Mucosa of rectum (tissue), 2 donors: ENCODE measurements at regions not wholly inside any gene's neighbourhood (a gene's known extent, or its start where the extent isn't known, plus 50 kb on each side); places are given as distances from the start of the nearest gene placed in this dataset.
"Not testable (repeated sequence)": the region's sequence is repeated elsewhere in the genome, so short reads cannot be mapped to it uniquely, and the experiment has no call there.

ENCODE experiments used
- H3K27ac ChIP-seq, 2 donors: one replicate each; pipeline ENCODE4 v1.7.0; 2013; ENCODE audit warnings: inconsistent platforms in 2 of 2, low read depth in 2 of 2, low read length in 2 of 2
- H3K27me3 ChIP-seq, 2 donors: one replicate each; pipeline ENCODE4 v1.7.0; 2013; ENCODE audit warnings: low read length in 2 of 2; ENCODE audit not compliant: control insufficient read depth in 2 of 2, insufficient read depth in 2 of 2
- H3K36me3 ChIP-seq, 2 donors: one replicate each; pipeline ENCODE4 v1.7.0; 2013; ENCODE audit warnings: low read length in 2 of 2; ENCODE audit not compliant: control insufficient read depth in 2 of 2, insufficient read depth in 2 of 2
- H3K4me1 ChIP-seq, 2 donors: one replicate each; pipeline ENCODE4 v1.7.0; 2013; ENCODE audit warnings: low read length in 2 of 2, mild to moderate bottlenecking in 1 of 2; ENCODE audit not compliant: control insufficient read depth in 2 of 2, insufficient read depth in 2 of 2
- H3K4me3 ChIP-seq, 2 donors: one replicate each; pipeline ENCODE4 v1.7.0; 2013; ENCODE audit warnings: low read length in 2 of 2
- H3K9ac ChIP-seq, 2 donors: one replicate each; pipeline ENCODE4 v1.7.0; 2013; ENCODE audit warnings: low read length in 2 of 2, low read depth in 1 of 2, mild to moderate bottlenecking in 1 of 2
- H3K9me3 ChIP-seq, 2 donors: one replicate each; pipeline ENCODE4 v1.7.0; 2013; ENCODE audit warnings: low read length in 2 of 2; ENCODE audit not compliant: control insufficient read depth in 2 of 2
- donor health status: healthy.
- donor health status: Normal muscosa, but diverticular disease.

DNA sequence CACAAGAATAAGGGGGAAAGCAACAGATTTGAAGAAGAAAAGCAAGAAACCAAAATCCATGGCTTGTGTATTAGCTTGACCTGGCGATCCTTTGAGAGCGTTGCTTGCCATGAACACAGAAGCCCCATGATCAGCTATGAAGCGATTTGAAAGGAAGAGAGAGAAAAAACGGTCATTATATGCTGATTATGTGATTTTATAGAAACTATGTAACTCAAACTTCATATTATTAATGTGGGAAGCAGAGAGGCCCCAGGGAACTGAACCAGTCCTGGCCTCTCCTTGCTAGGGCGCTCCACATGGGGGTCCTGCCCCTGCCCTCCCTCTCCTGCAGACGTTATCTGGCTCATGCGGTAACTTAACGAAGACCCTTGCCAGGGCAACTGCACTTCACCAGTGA, 306.1 kb upstream of the ADARB2 start:
- Histone ChIP-seq H3K27ac (no peak overlapping the region), H3K4me1 (no peaks in the 10 kb centered on the region), H3K9ac (no peak overlapping the region), H3K27me3 (no peaks in the 10 kb centered on the region), H3K36me3 (no peaks in the 10 kb centered on the region), H3K9me3 (peaks cover 0 to 2% of the 10 kb centered on the region in 2 donors), H3K4me3 (no peak overlapping the region)

DNA sequence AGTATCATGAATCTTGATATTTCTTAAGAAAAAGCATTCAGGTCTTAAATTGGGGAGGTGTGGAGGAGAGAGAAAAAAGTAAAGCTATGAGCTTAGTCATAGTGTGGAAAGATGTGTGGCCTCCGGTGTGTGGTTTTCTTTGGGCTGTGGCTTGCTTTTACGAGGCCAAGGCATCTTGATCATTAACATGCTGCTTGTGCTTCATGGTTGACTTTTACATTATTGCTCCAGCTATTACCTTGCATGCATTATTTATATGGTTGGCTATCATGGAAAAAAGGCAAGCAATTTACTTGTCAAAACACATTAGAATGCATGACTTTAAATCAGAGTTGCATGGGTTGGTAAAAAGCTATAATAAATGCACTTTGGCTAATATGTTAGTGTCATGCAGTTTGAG, 300.7 kb upstream of the ADARB2 start:
- H3K27me3 ChIP-seq: no peaks in the 10 kb centered on the region
- no peaks in the 10 kb centered on the region for H3K36me3 ChIP-seq
- peaks cover 2% of the 10 kb centered on the region in 2 donors for H3K9me3 ChIP-seq
- no peaks in the 10 kb centered on the region for H3K4me1 ChIP-seq
- H3K4me3 ChIP-seq: no peak overlapping the region
- H3K9ac ChIP-seq: no peak overlapping the region
- no peak overlapping the region for H3K27ac ChIP-seq

DNA sequence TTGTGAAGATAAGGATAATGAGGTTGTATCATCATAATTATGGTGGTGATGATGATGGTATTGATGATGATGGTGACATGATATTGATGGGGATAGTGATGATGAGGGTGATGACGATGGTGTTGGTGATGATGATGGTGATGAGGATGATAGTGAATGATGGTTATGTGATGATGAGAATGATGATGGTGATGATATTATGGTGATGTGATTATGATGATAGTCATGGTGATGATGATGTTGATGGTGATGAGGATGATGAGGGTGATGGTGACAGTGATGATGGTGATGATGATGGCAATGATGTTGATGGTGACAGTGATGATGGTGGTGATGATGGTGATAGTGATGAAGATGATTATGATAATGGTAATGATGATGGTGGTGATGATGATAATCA, 299.9 kb upstream of the ADARB2 start:
- Histone ChIP-seq H3K4me3 (no peak overlapping the region), H3K27me3 (no peaks in the 10 kb centered on the region), H3K36me3 (no peaks in the 10 kb centered on the region), H3K9ac (no peak overlapping the region), H3K9me3 (peaks cover 2% of the 10 kb centered on the region in 2 donors), H3K27ac (no peak overlapping the region), H3K4me1 (no peaks in the 10 kb centered on the region)

DNA sequence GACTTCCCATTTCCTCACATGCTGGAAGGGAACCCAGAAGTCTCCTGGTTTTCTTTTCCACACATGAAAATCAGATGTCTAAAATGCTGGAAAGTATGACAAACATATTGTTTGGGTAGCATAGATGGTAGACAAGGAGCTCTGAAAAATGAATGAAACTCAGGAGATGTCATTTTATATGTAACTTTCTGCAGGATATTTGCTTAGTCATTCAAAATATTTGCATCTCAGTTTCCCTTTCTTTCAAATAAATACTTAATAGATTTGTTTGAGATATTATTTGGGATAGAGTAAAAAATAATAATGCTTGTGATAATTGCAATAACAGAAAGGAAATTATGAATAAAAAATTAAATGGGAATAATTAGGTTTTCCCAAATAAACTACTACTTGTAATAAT, 298.9 kb upstream of the ADARB2 start:
- H3K27ac ChIP-seq: no peak overlapping the region

DNA sequence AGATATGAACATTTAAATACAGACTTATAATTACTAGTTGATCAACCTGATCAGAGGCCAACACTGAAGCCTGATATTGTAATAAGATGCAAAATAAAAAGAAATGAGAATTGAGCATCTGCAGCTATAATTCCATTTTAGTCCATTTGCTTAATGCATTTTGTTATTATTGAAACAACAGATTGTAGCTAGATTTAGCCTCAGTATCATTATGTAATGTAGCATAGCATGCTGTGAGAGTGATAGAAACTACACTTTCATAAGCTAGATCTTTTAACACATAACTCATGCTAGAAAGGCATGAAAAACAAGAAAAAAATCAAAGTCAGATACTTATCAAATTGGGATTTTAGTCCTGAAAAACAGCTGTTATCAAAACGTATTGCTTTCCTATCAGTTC, 292.7 kb upstream of the ADARB2 start:
- Histone ChIP-seq H3K36me3 (no peaks in the 10 kb centered on the region), H3K4me3 (no peak overlapping the region), H3K9ac (no peak overlapping the region), H3K9me3 (no peaks in the 10 kb centered on the region), H3K4me1 (no peaks in the 10 kb centered on the region), H3K27me3 (no peaks in the 10 kb centered on the region), H3K27ac (no peak overlapping the region)

More for the DNA sequence above, 298.9 kb upstream of the ADARB2 start:
- no peaks in the 10 kb centered on the region for H3K4me1 ChIP-seq
- no peak overlapping the region for H3K4me3 ChIP-seq
- H3K27me3 ChIP-seq: no peaks in the 10 kb centered on the region
- no peaks in the 10 kb centered on the region for H3K36me3 ChIP-seq
- peaks cover 0 to 2% of the 10 kb centered on the region in 2 donors for H3K9me3 ChIP-seq
- H3K9ac ChIP-seq: no peak overlapping the region

DNA sequence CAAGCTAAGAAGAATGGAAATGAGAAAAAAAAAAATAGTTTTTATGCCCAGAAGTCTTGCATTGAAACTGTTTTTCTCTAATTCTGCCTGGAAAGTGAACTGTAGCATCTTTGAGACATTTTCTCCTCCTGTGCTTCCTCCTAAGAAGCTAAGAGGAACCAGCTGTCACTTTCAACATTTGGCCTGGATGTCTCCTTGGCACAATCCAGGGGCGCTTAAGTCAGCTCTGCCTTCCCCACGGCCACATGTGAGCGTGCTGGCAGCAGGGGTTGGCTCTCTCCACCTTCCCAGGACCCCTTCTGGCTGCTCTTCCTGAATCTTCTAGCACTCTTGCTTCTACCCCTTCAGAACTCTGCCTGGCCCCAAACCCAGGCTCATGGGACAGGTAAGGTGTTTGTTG, 289.6 kb upstream of the ADARB2 start:
- no peak overlapping the region for H3K27ac ChIP-seq
- no peaks in the 10 kb centered on the region for H3K4me1 ChIP-seq
- H3K9ac ChIP-seq: no peak overlapping the region
- H3K9me3 ChIP-seq: no peaks in the 10 kb centered on the region
- H3K4me3 ChIP-seq: no peak overlapping the region
- H3K36me3 ChIP-seq: no peaks in the 10 kb centered on the region
- no peaks in the 10 kb centered on the region for H3K27me3 ChIP-seq

DNA sequence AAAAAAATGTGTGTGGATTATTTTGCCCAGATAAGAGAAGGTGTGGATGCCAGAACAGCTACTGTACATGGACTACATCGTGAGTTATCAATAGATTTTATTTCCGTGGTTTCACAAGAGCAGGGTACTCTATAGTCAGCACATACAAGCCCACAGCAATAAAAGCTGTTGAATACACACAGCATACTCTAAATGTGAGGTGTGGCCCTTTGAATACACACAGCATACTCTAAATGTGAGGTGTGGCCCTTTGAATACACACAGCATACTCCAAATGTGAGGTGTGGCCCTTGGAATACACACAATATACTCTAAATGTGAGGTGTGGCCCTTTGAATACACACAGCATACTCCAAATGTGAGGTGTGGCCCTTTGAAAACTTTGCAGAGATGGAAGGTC, 287.4 kb upstream of the ADARB2 start:
- not testable (repeated sequence) for H3K27ac ChIP-seq, H3K27me3 ChIP-seq, H3K9ac ChIP-seq, H3K4me1 ChIP-seq, H3K9me3 ChIP-seq, H3K4me3 ChIP-seq, H3K36me3 ChIP-seq

DNA sequence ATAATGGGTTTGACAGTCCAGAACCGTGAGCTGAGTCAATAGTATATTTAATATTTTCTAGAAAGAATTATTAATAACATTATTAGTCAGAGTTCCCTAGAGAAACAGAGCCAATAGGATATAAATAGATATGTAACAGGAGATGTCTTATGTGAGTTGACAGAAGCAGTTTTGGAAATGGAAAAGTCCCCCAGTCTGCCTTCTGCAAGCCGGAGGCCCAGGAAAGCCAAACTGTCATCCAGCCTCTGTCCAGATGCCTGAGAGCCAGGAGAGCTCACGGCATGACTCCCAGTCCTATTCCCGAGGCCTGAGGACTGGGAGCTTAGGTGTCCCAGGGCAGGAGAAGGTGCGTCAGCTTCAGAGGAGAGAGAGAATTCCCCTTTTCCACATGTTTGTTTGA, 286.4 kb upstream of the ADARB2 start:
- Histone ChIP-seq H3K4me1 (no peaks in the 10 kb centered on the region), H3K9me3 (no peaks in the 10 kb centered on the region), H3K9ac (no peak overlapping the region), H3K36me3 (no peaks in the 10 kb centered on the region), H3K27me3 (no peaks in the 10 kb centered on the region), H3K27ac (no peak overlapping the region), H3K4me3 (no peak overlapping the region)

DNA sequence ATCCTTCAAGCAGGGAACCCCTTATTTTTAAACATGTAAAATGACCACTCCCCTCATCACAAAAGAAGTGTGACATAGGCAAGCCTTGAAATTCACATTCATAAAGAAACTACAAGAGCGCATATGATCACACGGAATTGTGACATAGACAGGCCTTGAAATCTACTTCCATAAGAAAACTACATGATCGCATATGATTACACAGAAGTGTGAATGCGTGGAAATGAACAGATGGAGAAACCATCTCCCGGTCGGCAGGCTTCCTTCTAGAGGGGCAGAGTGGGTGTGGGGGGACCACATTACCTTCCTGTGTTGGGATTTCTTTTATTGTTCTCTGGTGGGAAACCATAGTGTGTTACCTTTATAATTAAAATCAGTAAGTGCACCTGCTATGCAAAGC, 285.1 kb upstream of the ADARB2 start:
- no peaks in the 10 kb centered on the region for H3K36me3 ChIP-seq
- no peaks in the 10 kb centered on the region for H3K27me3 ChIP-seq
- H3K4me3 ChIP-seq: no peak overlapping the region
- H3K9ac ChIP-seq: no peak overlapping the region
- H3K27ac ChIP-seq: no peak overlapping the region
- H3K4me1 ChIP-seq: no peaks in the 10 kb centered on the region
- no peaks in the 10 kb centered on the region for H3K9me3 ChIP-seq

DNA sequence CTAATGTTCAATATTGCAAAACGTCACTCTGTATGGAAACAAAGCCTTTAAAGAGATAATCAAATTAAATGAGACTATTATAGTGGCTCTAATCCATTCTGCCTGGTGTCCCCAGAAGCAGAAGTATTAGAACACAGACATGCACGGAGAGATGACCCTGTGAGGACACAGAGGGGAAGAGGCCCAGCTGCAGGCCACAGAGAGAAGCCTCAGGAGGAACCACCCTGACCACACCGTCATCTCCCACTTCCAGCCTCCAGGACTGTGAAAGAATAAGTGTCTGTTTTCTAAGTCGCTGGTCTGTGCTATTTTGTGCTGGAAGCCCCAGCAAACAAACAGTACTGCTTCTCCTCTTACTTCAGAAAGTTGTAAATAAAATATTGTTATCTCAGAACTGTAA, 283.5 kb upstream of the ADARB2 start:
- Histone ChIP-seq H3K4me3 (no peak overlapping the region), H3K36me3 (no peaks in the 10 kb centered on the region), H3K4me1 (no peaks in the 10 kb centered on the region), H3K9ac (no peak overlapping the region), H3K27me3 (no peaks in the 10 kb centered on the region), H3K27ac (no peak overlapping the region), H3K9me3 (no peaks in the 10 kb centered on the region)

DNA sequence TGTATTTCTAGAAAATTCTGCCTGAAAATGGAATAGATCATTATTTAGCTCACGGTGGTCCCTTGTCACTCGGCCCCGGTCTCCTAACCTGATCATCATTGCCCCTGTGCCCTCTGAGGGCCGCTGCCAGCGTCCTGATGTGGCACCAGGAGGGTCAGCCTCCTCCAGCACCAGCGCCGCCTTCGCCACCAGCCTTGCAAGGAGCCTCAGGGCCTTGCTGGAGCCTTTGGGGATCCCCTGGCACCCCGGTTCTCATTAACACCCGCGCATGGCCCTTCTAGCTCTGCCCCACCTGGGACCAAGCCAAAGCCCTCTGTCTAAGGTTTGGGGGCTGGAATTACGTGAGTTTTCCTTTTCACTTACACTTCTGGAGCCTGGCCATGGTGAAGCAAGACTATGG, 282.5 kb upstream of the ADARB2 start:
- no peaks in the 10 kb centered on the region for H3K27me3 ChIP-seq
- H3K4me1 ChIP-seq: no peaks in the 10 kb centered on the region
- H3K36me3 ChIP-seq: no peaks in the 10 kb centered on the region
- no peak overlapping the region for H3K4me3 ChIP-seq
- no peak overlapping the region for H3K9ac ChIP-seq
- H3K9me3 ChIP-seq: no peaks in the 10 kb centered on the region
- H3K27ac ChIP-seq: no peak overlapping the region
